Esophagus (tissue), 2 donors: ENCODE measurements at regions not wholly inside any gene's neighbourhood (a gene's known extent, or its start where the extent isn't known, plus 50 kb on each side); places are given as distances from the start of the nearest gene placed in this dataset.

Experiments
- H3K27ac ChIP-seq, 2 donors: one replicate each; pipeline ENCODE4 v1.5.1; 2013; ENCODE audit warnings: low read depth in 2 of 2, mild to moderate bottlenecking in 2 of 2, inconsistent platforms in 1 of 2, low read length in 1 of 2, moderate library complexity in 1 of 2
- H3K27me3 ChIP-seq, 2 donors: one replicate each; pipeline ENCODE4 v1.6.1; 2013; ENCODE audit warnings: low read length in 2 of 2, control low read depth in 1 of 2, mild to moderate bottlenecking in 1 of 2; ENCODE audit not compliant: insufficient read depth in 2 of 2, control insufficient read depth in 1 of 2
- H3K36me3 ChIP-seq, 2 donors: one replicate each; pipeline ENCODE4 v1.6.1; 2013; ENCODE audit warnings: low read length in 1 of 2; ENCODE audit not compliant: control insufficient read depth in 2 of 2, insufficient read depth in 2 of 2
- H3K4me1 ChIP-seq, 2 donors: one replicate each; pipeline ENCODE4 v1.6.1; 2013; ENCODE audit warnings: low read length in 1 of 2; ENCODE audit not compliant: control insufficient read depth in 2 of 2, insufficient read depth in 2 of 2
- H3K4me3 ChIP-seq, 2 donors: one replicate each; pipeline ENCODE4 v1.5.1; 2013; ENCODE audit warnings: low read length in 2 of 2, mild to moderate bottlenecking in 2 of 2, low read depth in 1 of 2, moderate library complexity in 1 of 2
- H3K9me3 ChIP-seq, 2 donors: one replicate each; pipeline ENCODE4 v1.6.1; 2013; ENCODE audit warnings: mild to moderate bottlenecking in 2 of 2, low read depth in 1 of 2, low read length in 1 of 2, moderate library complexity in 1 of 2; ENCODE audit not compliant: control insufficient read depth in 2 of 2, insufficient read depth in 1 of 2
- WGBS, 2 donors: extraction: QIAGEN DNeasy Blood & Tissue Kit; methylation state at CpG; one replicate each; pipeline ENCODE4 v1.1.7; 2013; 5-methylcytosine and 5-hydroxymethylcytosine counted together
- donor health status: healthy with polysubstance abuse.
- donor health status: Bipolar disorder and iron deficiency.

DNA sequence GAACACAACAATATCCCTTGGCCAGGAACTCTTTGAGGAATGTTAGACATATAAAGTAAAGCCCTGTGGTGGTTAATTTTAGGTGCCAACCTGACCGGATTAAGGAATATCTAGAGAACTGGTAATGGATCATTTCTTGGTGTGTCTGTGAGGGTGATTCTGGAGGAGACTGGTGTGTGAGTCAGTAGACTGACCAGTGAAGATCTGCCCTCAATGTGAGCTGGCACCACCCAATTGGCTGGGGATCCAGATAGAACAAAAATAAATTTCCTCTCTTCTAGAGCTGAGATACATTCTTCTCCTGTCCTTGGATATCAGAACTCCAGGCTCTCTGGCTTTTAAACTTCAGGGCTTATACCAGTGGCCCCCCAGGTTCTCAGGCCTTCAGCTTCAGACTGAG lies 56.2 kb upstream of the TNPO1 start:
- H3K27ac ChIP-seq: no peak overlapping the region
- no peaks in the 10 kb centered on the region for H3K27me3 ChIP-seq
- H3K9me3 ChIP-seq: no peaks in the 10 kb centered on the region
- no peaks in the 10 kb centered on the region for H3K4me1 ChIP-seq
- H3K36me3 ChIP-seq: no peaks in the 10 kb centered on the region
- 28 to 59% methylated on average over 1 of the region's 1 CpG for WGBS, 2 donors
- no peak overlapping the region for H3K4me3 ChIP-seq

DNA sequence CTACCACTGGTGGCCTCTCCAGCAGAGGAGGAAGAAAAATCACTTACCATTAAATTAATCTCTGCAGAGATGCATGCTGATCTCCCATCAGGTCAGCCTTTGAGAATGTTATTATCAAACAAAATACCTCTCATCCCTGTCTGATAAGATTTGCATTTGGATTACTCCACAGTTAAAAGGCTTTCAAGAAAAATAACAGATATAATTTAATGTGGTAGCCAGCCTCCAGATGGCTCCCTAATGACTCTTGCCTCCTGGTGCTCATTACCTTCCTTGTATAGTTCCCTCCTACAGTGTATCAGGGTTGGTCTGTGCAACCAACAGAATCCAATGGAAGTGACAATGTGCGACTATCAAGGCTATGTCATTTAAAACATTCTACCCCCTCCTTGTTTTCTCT lies 63.6 kb upstream of the TNPO1 start:
- WGBS, 2 donors: 92 to 94% methylated on average over 1 of the region's 1 CpG
- Histone ChIP-seq H3K36me3 (no peaks in the 10 kb centered on the region), H3K9me3 (no peaks in the 10 kb centered on the region), H3K27ac (no peak overlapping the region), H3K27me3 (no peaks in the 10 kb centered on the region), H3K4me1 (no peaks in the 10 kb centered on the region), H3K4me3 (no peak overlapping the region)

DNA sequence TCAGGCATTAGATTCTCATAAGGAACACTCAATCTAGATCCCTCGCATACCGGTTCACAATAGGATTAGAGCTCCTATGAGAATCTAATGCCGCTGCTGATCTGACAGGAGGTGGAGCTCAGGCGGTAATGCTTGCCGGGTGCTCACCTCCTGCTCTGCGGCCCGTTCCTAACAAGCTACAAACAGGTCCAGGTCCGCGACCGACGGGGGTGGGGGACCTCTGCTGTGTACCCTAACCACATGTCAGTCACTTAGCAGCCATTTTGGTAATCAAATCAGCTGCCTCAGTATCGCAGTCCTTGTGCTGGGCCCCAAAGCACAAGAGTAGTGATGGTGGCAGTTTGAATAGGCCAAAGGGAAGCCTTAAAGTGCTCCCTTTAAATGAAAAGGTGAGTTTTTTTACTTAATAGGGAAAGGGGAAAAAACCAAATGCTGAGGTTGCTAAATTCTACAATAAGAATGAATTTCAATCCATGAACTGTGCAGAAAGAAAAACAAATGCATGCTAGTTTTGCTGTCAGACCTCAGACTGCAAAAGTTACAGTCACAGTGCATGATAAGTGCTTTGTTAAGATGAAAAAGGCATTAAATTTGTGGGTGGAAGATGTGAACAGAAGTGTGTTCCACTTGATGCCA lies 67.0 kb upstream of the TNPO1 start:
- Histone ChIP-seq H3K27me3 (no peaks in the 10 kb centered on the region), H3K9me3 (no peaks in the 10 kb centered on the region), H3K4me3 (no peak overlapping the region), H3K4me1 (no peaks in the 10 kb centered on the region), H3K36me3 (no peaks in the 10 kb centered on the region), H3K27ac (no peak overlapping the region)
- WGBS, 2 donors: 86 to 88% methylated on average over 12 of the region's 12 CpGs

DNA sequence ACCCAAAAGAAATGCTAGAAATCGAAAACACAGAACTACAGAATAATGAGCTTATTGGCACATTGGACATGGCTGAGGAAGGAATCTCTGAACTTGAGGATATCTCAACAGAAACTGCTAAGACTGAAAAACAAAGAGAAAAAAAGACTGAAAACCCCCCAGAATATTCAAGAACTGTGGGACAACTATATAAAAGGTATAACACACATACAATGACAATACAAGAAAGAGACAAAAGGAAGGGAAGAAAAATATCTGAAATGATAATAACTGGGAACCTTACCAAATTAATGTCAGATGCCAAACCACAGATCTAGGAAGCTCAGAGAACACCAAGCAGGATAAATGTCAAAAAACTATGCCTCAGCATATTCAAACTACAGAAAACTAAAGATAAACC lies 68.6 kb upstream of the TNPO1 start:
- H3K27ac ChIP-seq: no peak overlapping the region
- 82 to 93% methylated on average over 1 of the region's 1 CpG for WGBS, 2 donors

DNA sequence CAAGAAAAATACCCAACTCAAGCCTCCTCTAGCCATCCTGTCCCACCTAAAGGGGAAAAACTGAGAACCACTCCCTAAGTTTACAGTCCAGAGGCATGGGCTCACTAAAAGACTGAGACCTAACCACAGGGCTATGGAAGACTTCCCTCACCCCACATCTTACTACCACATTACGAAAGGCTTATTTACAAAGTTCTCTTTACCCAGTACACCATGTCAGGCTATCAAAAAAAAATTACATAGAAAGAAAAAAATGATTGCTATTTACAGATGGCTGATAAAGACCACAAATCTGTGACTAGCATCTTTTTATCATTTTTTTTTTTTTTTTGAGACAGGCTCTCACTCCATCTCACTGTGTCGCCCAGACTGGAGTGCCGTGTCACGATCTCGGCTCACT lies 69.7 kb upstream of the TNPO1 start:
- Histone ChIP-seq H3K27ac (no peak overlapping the region), H3K4me1 (no peaks in the 10 kb centered on the region), H3K36me3 (no peaks in the 10 kb centered on the region), H3K4me3 (no peak overlapping the region), H3K27me3 (no peaks in the 10 kb centered on the region), H3K9me3 (no peaks in the 10 kb centered on the region)
- 95 to 97% methylated on average over 5 of the region's 5 CpGs for WGBS, 2 donors

More for the DNA sequence above, 68.6 kb upstream of the TNPO1 start:
- no peaks in the 10 kb centered on the region for H3K4me1 ChIP-seq
- H3K36me3 ChIP-seq: no peaks in the 10 kb centered on the region
- no peaks in the 10 kb centered on the region for H3K9me3 ChIP-seq
- H3K4me3 ChIP-seq: no peak overlapping the region
- H3K27me3 ChIP-seq: no peaks in the 10 kb centered on the region

DNA sequence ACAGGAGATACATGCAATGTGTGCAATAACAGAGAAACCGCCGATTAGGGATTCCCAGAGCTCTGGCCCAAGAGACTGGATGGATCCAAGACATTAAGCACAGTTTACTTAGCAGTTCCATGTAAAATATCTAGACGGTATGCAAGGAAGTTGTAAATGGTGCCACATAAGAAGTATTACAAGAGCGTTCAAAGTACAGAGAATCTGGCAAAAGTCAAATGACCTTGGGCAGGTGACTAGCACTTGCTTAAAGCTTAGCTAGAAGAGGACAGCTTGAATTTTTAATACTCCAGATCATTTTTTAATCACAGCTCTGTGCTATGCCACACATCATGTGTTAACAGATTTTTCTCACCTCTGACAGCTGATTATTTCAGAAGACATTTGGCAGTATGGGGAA lies 72.3 kb upstream of the TNPO1 start:
- H3K9me3 ChIP-seq: no peaks in the 10 kb centered on the region
- H3K36me3 ChIP-seq: no peaks in the 10 kb centered on the region
- WGBS, 2 donors: 81 to 90% methylated on average over 4 of the region's 4 CpGs
- H3K27me3 ChIP-seq: no peaks in the 10 kb centered on the region
- no peaks in the 10 kb centered on the region for H3K4me1 ChIP-seq
- H3K4me3 ChIP-seq: no peak overlapping the region
- H3K27ac ChIP-seq: no peak overlapping the region

DNA sequence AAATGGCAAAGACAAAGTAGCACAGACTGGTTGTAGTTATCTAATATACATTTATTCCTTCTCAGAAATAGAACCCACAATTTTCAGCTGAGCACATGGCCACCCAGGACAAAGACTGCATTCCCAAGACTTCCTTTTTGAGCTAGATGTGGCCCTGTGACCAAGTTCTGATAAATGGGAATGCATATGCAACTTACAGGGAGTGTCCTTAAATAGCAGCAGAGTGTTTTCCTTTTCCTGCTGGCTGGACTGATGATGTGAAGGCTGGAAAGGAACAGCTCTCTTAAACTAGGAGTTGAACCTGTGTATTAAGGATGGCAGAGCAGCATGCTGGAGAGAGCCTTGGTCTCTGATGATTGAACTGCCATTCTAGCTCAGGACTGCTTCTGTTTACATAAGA lies 74.7 kb upstream of the TNPO1 start:
- Histone ChIP-seq H3K27me3 (no peaks in the 10 kb centered on the region), H3K4me3 (no peak overlapping the region), H3K9me3 (no peaks in the 10 kb centered on the region), H3K36me3 (no peaks in the 10 kb centered on the region), H3K27ac (no peak overlapping the region), H3K4me1 (no peaks in the 10 kb centered on the region)

DNA sequence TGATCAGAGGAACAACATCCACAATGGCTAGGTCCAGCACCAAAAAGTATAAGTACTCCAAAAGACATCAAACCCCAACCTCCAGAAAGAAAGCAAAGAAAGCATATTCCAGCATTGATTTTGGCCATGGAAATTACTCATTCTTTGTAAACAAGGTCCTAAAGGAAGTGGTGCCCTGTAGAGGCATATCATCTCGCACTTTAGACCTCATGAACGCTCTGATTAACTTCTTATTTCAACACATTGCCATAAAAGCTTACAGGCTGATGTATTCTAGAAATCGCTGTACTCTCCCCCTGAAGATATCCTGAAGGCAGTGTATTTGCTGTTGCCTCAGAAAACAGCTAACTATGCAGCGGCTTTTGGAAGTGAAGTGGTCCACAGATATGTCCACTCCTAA lies 82.7 kb upstream of the TNPO1 start:
- H3K27ac ChIP-seq: no peak overlapping the region
- no peaks in the 10 kb centered on the region for H3K4me1 ChIP-seq
- H3K9me3 ChIP-seq: no peaks in the 10 kb centered on the region
- no peaks in the 10 kb centered on the region for H3K36me3 ChIP-seq
- H3K4me3 ChIP-seq: no peak overlapping the region
- 70 to 81% methylated on average over 4 of the region's 4 CpGs for WGBS, 2 donors
- no peaks in the 10 kb centered on the region for H3K27me3 ChIP-seq

DNA sequence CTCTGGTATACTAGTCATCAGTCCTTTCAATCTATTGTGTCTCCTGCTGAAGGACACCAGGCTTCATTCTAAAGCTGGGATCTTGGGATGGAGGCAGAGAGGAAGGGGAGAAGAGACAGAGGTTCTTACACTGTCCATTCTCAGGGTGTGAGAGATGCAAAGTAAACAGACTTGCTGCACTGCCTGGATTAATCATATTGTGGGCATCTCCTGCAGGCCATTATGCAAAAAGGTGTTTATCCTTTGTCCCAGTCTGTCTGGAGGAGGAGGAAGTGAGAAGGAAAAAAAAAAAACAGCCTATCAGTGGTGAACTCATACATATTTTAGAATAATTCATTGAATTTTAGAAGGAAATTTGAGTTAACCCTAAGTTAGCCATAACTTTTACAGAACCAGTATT lies 92.9 kb upstream of the TNPO1 start:
- Histone ChIP-seq H3K4me3 (no peak overlapping the region), H3K36me3 (no peaks in the 10 kb centered on the region), H3K27ac (no peak overlapping the region), H3K9me3 (no peaks in the 10 kb centered on the region), H3K27me3 (no peaks in the 10 kb centered on the region), H3K4me1 (peaks cover 0 to 2% of the 10 kb centered on the region in 2 donors)

DNA sequence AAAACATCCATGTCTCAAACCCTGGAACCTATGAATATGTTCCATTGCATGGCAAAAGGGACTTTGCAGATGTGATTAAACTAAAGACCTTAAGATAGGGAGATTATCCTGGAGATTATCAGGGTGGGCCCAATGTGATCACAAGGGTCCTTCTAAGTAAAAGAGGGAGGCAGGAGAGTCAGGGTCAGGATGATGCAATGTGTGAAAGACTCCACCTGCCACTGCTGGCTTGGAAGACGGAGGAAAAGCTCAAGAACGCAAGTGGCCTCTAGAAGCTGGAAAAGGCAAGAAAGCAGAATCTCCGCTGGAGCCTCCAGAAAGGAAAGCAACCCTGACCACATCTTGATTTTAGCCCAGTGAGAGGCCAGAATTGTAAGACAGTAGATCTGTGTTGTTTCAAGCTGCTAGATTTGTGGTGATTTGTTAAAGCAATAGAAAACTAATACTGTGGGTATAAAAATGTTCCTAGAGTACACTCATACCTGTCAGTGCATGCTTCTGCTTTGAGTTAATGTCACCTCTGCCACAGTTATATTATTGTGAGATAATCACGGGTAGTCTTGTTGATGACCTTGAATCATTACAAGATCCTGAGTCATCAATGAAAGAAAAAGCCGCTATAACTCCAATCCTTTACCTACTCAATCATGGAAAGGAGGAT lies 93.5 kb upstream of the TNPO1 start:
- Histone ChIP-seq H3K27me3 (no peaks in the 10 kb centered on the region), H3K9me3 (no peaks in the 10 kb centered on the region), H3K36me3 (no peaks in the 10 kb centered on the region), H3K4me3 (no peak overlapping the region), H3K27ac (no peak overlapping the region), H3K4me1 (peaks cover 0 to 2% of the 10 kb centered on the region in 2 donors)
- 71 to 75% methylated on average over 5 of the region's 5 CpGs for WGBS, 2 donors
